Loucy (cell line): ENCODE measurements at regions not wholly inside any gene's neighbourhood (a gene's known extent, or its start where the extent isn't known, plus 50 kb on each side); places are given as distances from the start of the nearest gene placed in this dataset.

Source experiments
- H2AFZ ChIP-seq: fragments of 200-600 bp; sonication (generic); 2 replicates; pipeline ENCODE4 v1.6.0; 2016; ENCODE audit warnings: antibody characterized with exemption, mild to moderate bottlenecking, low read length, moderate library complexity
- H3F3A ChIP-seq: fragments of 200-600 bp; 2 replicates; pipeline ENCODE4 v1.6.0; 2016; ENCODE audit warnings: antibody characterized with exemption, low read depth, mild to moderate bottlenecking
- H3K27me3 ChIP-seq: fragments of 200-600 bp; sonication (generic); 2 replicates; pipeline ENCODE4 v1.6.1; 2014; ENCODE audit warnings: low read length, mild to moderate bottlenecking; ENCODE audit not compliant: insufficient read depth, poor library complexity, severe bottlenecking
- H3K36me3 ChIP-seq: fragments of 200-600 bp; sonication (generic); 2 replicates; pipeline ENCODE4 v1.6.1; 2016; ENCODE audit warnings: low read length; ENCODE audit not compliant: insufficient read depth
- H3K4me1 ChIP-seq: fragments of 200-600 bp; sonication (generic); 2 replicates; pipeline ENCODE4 v1.5.1; 2014; ENCODE audit warnings: low read length, mild to moderate bottlenecking; ENCODE audit not compliant: insufficient read depth, poor library complexity, severe bottlenecking
- H3K4me2 ChIP-seq: fragments of 200-600 bp; sonication (generic); 2 replicates; pipeline ENCODE4 v1.6.0; 2014; ENCODE audit warnings: antibody characterized with exemption, low read length, low read depth, mild to moderate bottlenecking; ENCODE audit not compliant: poor library complexity, severe bottlenecking
- H3K4me3 ChIP-seq: fragments of 200-600 bp; sonication (generic); 2 replicates; pipeline ENCODE4 v1.5.1; 2014; ENCODE audit warnings: low read length, mild to moderate bottlenecking, mixed read lengths; ENCODE audit not compliant: poor library complexity, severe bottlenecking
- H3K79me2 ChIP-seq: fragments of 200-600 bp; sonication (generic); 2 replicates; pipeline ENCODE4 v1.6.1; 2014; ENCODE audit warnings: low read length; ENCODE audit not compliant: insufficient read depth
- H3K9ac ChIP-seq: fragments of 200-600 bp; sonication (generic); 2 replicates; pipeline ENCODE4 v1.6.0; 2014; ENCODE audit warnings: mild to moderate bottlenecking, low read depth, low read length, moderate library complexity; ENCODE audit not compliant: poor library complexity, severe bottlenecking
- H3K9me2 ChIP-seq: fragments of 200-600 bp; sonication (generic); replicated peaks from 2 replicates; pipeline ENCODE4 v1.6.1; 2016; ENCODE audit warnings: low read depth, low read length, mixed read lengths
- H3K9me3 ChIP-seq: fragments of 200-600 bp; sonication (generic); 2 replicates; pipeline ENCODE4 v1.6.1; 2014; ENCODE audit warnings: mild to moderate bottlenecking, antibody characterized with exemption, low read length, low read depth; ENCODE audit not compliant: insufficient read depth
- H4K20me1 ChIP-seq: fragments of 200-600 bp; sonication (generic); 2 replicates; pipeline ENCODE4 v1.6.0; 2014; ENCODE audit warnings: antibody characterized with exemption, low read length, mild to moderate bottlenecking; ENCODE audit not compliant: insufficient read depth, poor library complexity, severe bottlenecking
- EZH2phosphoT487 ChIP-seq: fragments of 200-600 bp; IDR thresholded peaks from 2 replicates; pipeline ENCODE4 v1.6.1; 2018; ENCODE audit warnings: antibody characterized with exemption, mild to moderate bottlenecking, moderate library complexity, borderline replicate concordance
- TF ChIP-seq, protein P1 (sequence below): fragments of 200-600 bp; sonication (generic); conservative IDR thresholded peaks from 2 replicates; pipeline ENCODE4 v1.5.1; 2014; ENCODE audit warnings: mild to moderate bottlenecking, antibody characterized with exemption, low read length

DNA sequence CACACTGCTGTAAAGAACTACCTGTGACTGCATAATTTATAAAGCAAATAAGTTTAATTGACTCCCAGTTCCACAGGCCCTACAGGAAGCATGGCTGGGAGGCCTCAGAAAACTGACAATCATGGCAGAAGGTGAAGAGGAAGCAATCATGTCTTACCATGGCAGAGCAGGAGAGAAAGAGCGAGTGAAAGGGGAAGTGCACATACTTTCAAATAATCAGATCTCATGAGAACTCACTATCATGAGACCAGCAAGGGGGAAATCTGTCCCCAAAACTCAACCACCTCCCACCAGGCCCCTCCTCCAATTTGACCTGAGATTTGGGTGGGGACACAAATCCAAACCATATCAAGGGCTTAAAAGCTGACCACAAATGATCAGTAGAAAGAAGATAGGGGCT lies 493.2 kb downstream of the PTPRC start:
- H3K9me3 ChIP-seq: no peaks in the 10 kb centered on the region
- H3K4me2 ChIP-seq: no peak overlapping the region
- H2AFZ ChIP-seq: no peak overlapping the region
- no peak for TF ChIP-seq EZH2phosphoT487
- TF ChIP-seq, protein P1, sequence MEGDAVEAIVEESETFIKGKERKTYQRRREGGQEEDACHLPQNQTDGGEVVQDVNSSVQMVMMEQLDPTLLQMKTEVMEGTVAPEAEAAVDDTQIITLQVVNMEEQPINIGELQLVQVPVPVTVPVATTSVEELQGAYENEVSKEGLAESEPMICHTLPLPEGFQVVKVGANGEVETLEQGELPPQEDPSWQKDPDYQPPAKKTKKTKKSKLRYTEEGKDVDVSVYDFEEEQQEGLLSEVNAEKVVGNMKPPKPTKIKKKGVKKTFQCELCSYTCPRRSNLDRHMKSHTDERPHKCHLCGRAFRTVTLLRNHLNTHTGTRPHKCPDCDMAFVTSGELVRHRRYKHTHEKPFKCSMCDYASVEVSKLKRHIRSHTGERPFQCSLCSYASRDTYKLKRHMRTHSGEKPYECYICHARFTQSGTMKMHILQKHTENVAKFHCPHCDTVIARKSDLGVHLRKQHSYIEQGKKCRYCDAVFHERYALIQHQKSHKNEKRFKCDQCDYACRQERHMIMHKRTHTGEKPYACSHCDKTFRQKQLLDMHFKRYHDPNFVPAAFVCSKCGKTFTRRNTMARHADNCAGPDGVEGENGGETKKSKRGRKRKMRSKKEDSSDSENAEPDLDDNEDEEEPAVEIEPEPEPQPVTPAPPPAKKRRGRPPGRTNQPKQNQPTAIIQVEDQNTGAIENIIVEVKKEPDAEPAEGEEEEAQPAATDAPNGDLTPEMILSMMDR: no peak
- H3K9ac ChIP-seq: no peak overlapping the region
- H3K9me2 ChIP-seq: no peaks in the 10 kb centered on the region
- H3K4me3 ChIP-seq: no peak overlapping the region
- no peaks in the 10 kb centered on the region for H3K4me1 ChIP-seq
- no peaks in the 10 kb centered on the region for H3K79me2 ChIP-seq
- no peaks in the 10 kb centered on the region for H3K36me3 ChIP-seq
- no peaks in the 10 kb centered on the region for H3F3A ChIP-seq
- no peaks in the 10 kb centered on the region for H4K20me1 ChIP-seq
- H3K27me3 ChIP-seq: no peaks in the 10 kb centered on the region

DNA sequence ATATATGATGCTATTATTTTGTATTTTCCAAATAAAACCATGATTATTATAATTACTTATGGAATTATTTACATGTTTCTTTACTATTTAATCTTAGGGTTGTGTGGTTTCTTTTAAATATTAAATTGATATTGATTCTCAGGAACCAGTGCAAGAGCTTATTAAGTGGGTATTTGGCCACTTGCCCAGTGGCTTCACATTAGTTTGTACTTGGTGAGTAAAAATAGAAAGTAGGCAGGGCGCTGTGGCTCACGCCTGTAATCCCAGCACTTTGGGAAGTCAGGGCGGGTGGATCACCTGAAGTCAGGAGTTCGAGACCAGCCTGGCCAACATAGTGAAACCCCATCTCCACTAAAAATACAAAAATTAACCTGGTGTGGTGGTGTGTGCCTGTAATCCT lies 497.1 kb downstream of the PTPRC start:
- H3K4me2 ChIP-seq: no peak overlapping the region
- no peaks in the 10 kb centered on the region for H3K4me1 ChIP-seq
- no peaks in the 10 kb centered on the region for H4K20me1 ChIP-seq
- H3K79me2 ChIP-seq: no peaks in the 10 kb centered on the region
- no peaks in the 10 kb centered on the region for H3F3A ChIP-seq
- no peaks in the 10 kb centered on the region for H3K9me3 ChIP-seq
- H3K27me3 ChIP-seq: no peaks in the 10 kb centered on the region
- no peak overlapping the region for H3K4me3 ChIP-seq
- no peak overlapping the region for H3K9ac ChIP-seq
- H3K36me3 ChIP-seq: no peaks in the 10 kb centered on the region
- no peak overlapping the region for H2AFZ ChIP-seq
- H3K9me2 ChIP-seq: no peaks in the 10 kb centered on the region
- TF ChIP-seq, protein P1: no peak
- TF ChIP-seq EZH2phosphoT487: no peak

DNA sequence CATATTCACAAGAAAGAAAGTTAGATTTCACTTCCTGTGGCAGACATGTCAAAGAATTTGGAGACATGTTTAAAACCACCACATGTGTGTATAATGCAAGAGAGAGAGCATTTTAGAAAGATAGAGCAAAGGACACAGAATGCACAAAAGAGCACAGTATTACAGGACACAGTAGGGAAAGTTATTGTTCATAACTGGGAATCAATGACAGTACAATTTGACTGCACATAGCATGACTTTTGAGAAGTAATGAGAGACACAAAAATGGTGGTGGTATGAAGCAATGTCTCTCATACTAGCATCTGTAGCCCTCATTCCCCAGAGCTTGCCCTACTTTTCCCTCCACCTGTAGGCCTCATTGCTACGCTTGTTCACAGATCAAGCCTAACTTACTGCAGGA lies 499.2 kb downstream of the PTPRC start:
- no peaks in the 10 kb centered on the region for H3F3A ChIP-seq
- no peak overlapping the region for H3K4me3 ChIP-seq
- H3K9me3 ChIP-seq: no peaks in the 10 kb centered on the region
- no peaks in the 10 kb centered on the region for H3K4me1 ChIP-seq
- H3K9me2 ChIP-seq: no peaks in the 10 kb centered on the region
- no peaks in the 10 kb centered on the region for H3K79me2 ChIP-seq
- no peaks in the 10 kb centered on the region for H4K20me1 ChIP-seq
- H3K9ac ChIP-seq: no peak overlapping the region
- peak overlapping the region; percentile 78 for H2AFZ ChIP-seq
- H3K36me3 ChIP-seq: no peaks in the 10 kb centered on the region
- no peaks in the 10 kb centered on the region for H3K27me3 ChIP-seq
- no peak overlapping the region for H3K4me2 ChIP-seq
- TF ChIP-seq, protein P1: no peak
- TF ChIP-seq EZH2phosphoT487: no peak
